ENCODE measurements at regions not wholly inside any gene's neighbourhood (a gene's known extent, or its start where the extent isn't known, plus 50 kb on each side); places are given as distances from the start of the nearest gene placed in this dataset.
A peak's percentile ranks its signal among the peaks of the same experiment; 100 is the strongest.

DNA sequence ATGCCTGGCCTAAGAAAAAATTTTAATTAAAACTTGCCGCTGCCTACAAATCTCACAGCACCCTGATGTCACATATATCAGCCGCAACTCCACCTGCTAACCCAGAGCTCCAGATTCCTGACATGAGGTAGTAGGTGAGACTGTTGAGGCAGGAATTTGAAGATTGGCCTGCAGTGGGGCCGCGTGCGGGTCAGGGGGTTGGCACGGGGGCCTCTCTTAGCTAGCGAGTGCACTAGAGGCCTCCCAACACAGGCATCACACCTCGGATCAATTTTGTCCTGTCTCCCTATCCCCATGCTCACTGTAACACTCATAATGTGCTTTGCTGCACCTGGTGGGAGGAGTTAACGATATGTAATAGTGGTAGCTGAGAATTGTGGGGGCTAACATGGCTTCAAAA is 349.8 kb downstream of the CDC5L start:
- Histone ChIP-seq H3K23ac (ENCODE audit: low read length) (no peak overlapping the region), H3K27me3 (ENCODE audit: insufficient read depth, low read length) (no peaks in the 10 kb centered on the region), H3K4me2 (ENCODE audit: low read length) (no peak overlapping the region), H3K18ac (ENCODE audit: low read length) (no peak overlapping the region), H3K14ac (ENCODE audit: low read length) (no peak overlapping the region), H2BK5ac (ENCODE audit: low read depth, low read length, poor library complexity) (no peak overlapping the region), H3K79me1 (ENCODE audit: low read length) (peaks cover 5% of the 10 kb centered on the region), H3K4ac (ENCODE audit: low read depth, low read length) (no peak overlapping the region), H3K36me3 (ENCODE audit: control insufficient read depth in 1 of 2, insufficient read depth in 2 of 2, low read length in 2 of 2) (no peaks in the 10 kb centered on the region), H3K9me3 (ENCODE audit: insufficient read depth, low read depth, low read length) (no peaks in the 10 kb centered on the region), H4K8ac (ENCODE audit: low read depth, low read length) (no peak overlapping the region), H4K91ac (ENCODE audit: low read depth, low read length) (no peak overlapping the region), H2AFZ (ENCODE audit: insufficient read depth, low read length, poor library complexity) (no peak overlapping the region), H2BK120ac (ENCODE audit: insufficient read depth, low read length, poor library complexity) (no peak overlapping the region), H4K12ac (ENCODE audit: low read depth, low read length) (no peak overlapping the region), H3K79me2 (ENCODE audit: control insufficient read depth, insufficient read depth, low read length, poor library complexity) (no peaks in the 10 kb centered on the region), H3K4me1 (ENCODE audit: control insufficient read depth in 1 of 2, insufficient read depth in 2 of 2, low read length in 2 of 2) (peaks cover 5 to 7% of the 10 kb centered on the region in 2 experiments), H2AK5ac (ENCODE audit: low read length) (no peak overlapping the region), H3K27ac (ENCODE audit: low read depth, low read length) (no peak overlapping the region), H2BK12ac (ENCODE audit: low read length) (no peak overlapping the region), H3K9ac (ENCODE audit: low read length) (no peak overlapping the region), H3K4me3 (ENCODE audit: low read depth, low read length) (no peak overlapping the region)
- no peak for DNase-seq
- no CpG with 5 or more reads among the region's 9 CpGs for WGBS (ENCODE audit: extremely low coverage, insufficient coverage, insufficient read length)

DNA sequence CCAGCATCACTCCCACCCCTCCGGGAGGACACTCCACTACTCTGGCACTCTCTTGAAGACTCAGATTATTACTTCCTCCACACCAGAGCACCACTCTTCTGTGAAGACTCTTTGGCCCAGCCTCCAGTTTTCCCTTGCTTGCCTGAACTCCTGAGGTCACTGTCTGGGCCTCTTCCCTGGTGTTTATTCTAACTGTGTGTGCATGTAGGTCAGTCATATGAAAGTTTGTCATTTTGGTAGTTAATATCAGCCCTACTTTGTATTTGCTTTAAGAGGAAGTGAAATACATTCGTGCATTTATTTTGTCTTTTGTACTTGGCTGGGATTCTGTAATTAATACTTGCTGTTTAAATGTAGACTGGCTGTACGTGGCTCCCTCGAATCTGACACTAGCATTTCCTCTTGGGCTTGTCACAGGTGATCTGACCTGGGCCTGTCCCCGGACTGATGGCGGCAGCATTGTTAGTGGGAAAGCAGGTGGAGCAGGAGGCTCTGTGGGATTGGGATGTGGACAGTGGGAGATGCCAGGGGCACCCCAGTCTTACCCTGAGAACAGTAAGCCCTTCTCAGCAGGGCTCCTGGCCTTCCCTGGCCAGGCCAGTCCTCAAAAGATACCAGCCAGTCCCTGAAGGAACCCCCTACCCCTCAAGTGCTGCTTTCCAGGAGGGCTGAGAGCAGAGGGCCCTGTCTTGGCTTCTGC is 350.5 kb downstream of the CDC5L start:
- Histone ChIP-seq H3K18ac (ENCODE audit: low read length) (no peak overlapping the region), H3K4me2 (ENCODE audit: low read length) (no peak overlapping the region), H3K4me3 (ENCODE audit: low read depth, low read length) (no peak overlapping the region), H2BK12ac (ENCODE audit: low read length) (peak overlapping the region; percentile 26), H2BK120ac (ENCODE audit: insufficient read depth, low read length, poor library complexity) (no peak overlapping the region), H4K12ac (ENCODE audit: low read depth, low read length) (no peak overlapping the region), H3K36me3 (ENCODE audit: control insufficient read depth in 1 of 2, insufficient read depth in 2 of 2, low read length in 2 of 2) (no peaks in the 10 kb centered on the region), H3K4me1 (ENCODE audit: control insufficient read depth in 1 of 2, insufficient read depth in 2 of 2, low read length in 2 of 2) (peaks cover 5 to 7% of the 10 kb centered on the region in 2 experiments), H3K27ac (ENCODE audit: low read depth, low read length) (no peak overlapping the region), H3K14ac (ENCODE audit: low read length) (no peak overlapping the region), H2AK5ac (ENCODE audit: low read length) (peak overlapping the region; percentile 24), H3K79me1 (ENCODE audit: low read length) (peaks cover 5% of the 10 kb centered on the region), H3K4ac (ENCODE audit: low read depth, low read length) (no peak overlapping the region), H4K8ac (ENCODE audit: low read depth, low read length) (peak overlapping the region; percentile 7), H2AFZ (ENCODE audit: insufficient read depth, low read length, poor library complexity) (no peak overlapping the region), H3K23ac (ENCODE audit: low read length) (no peak overlapping the region), H3K9me3 (ENCODE audit: insufficient read depth, low read depth, low read length) (no peaks in the 10 kb centered on the region), H3K27me3 (ENCODE audit: insufficient read depth, low read length) (no peaks in the 10 kb centered on the region), H2BK5ac (ENCODE audit: low read depth, low read length, poor library complexity) (no peak overlapping the region), H3K9ac (ENCODE audit: low read length) (no peak overlapping the region), H4K91ac (ENCODE audit: low read depth, low read length) (peak overlapping the region; percentile 48), H3K79me2 (ENCODE audit: control insufficient read depth, insufficient read depth, low read length, poor library complexity) (no peaks in the 10 kb centered on the region)
- no CpG with 5 or more reads among the region's 6 CpGs for WGBS (ENCODE audit: extremely low coverage, insufficient coverage, insufficient read length)
- peak in 1 of 2 donors; percentile 6 for DNase-seq

DNA sequence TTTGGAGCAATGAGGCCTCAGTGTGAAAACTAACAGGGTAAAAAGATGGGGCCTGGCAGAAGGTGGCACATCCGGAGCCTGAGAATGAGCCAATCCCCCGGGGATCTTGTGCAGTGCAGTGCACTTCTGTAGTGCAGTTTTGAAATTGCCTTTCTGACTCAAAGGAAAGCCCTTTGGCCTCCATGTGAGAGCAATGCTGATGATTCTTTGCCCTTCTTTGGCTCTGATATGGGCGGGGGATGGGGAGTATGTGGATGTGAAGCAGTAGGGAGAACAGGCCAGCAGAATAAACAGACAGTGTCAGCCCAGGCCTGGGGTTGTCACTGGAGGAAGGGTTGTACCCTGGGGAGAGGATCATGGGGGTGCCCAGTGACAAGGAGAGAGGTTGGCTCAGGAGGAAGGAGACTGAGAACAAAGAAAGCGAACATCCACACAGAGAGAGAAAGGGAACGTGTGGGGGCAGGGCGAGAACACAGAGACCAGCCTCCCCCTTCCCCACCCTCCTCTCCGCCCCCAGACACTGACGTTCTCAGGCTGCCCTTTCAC is 351.2 kb downstream of the CDC5L start:
- WGBS (ENCODE audit: extremely low coverage, insufficient coverage, insufficient read length), result no CpG with 5 or more reads among the region's 8 CpGs
- DNase-seq, result peak; percentile 58 to 78
- Histone ChIP-seq H3K36me3 (ENCODE audit: control insufficient read depth in 1 of 2, insufficient read depth in 2 of 2, low read length in 2 of 2) (no peaks in the 10 kb centered on the region), H2AFZ (ENCODE audit: insufficient read depth, low read length, poor library complexity) (peak overlapping the region; percentile 33), H4K91ac (ENCODE audit: low read depth, low read length) (peak overlapping the region; percentile 27), H3K79me2 (ENCODE audit: control insufficient read depth, insufficient read depth, low read length, poor library complexity) (no peaks in the 10 kb centered on the region), H3K18ac (ENCODE audit: low read length) (no peak overlapping the region), H3K4me1 (ENCODE audit: control insufficient read depth in 1 of 2, insufficient read depth in 2 of 2, low read length in 2 of 2) (peaks cover 5 to 7% of the 10 kb centered on the region in 2 experiments), H2AK5ac (ENCODE audit: low read length) (no peak overlapping the region), H2BK5ac (ENCODE audit: low read depth, low read length, poor library complexity) (no peak overlapping the region), H3K4ac (ENCODE audit: low read depth, low read length) (no peak overlapping the region), H4K12ac (ENCODE audit: low read depth, low read length) (no peak overlapping the region), H3K4me2 (ENCODE audit: low read length) (no peak overlapping the region), H2BK120ac (ENCODE audit: insufficient read depth, low read length, poor library complexity) (no peak overlapping the region), H3K23ac (ENCODE audit: low read length) (no peak overlapping the region), H2BK12ac (ENCODE audit: low read length) (peak overlapping the region; percentile 13), H3K9me3 (ENCODE audit: insufficient read depth, low read depth, low read length) (no peaks in the 10 kb centered on the region), H3K14ac (ENCODE audit: low read length) (no peak overlapping the region), H3K9ac (ENCODE audit: low read length) (no peak overlapping the region), H3K79me1 (ENCODE audit: low read length) (peaks cover 5% of the 10 kb centered on the region), H3K27me3 (ENCODE audit: insufficient read depth, low read length) (no peaks in the 10 kb centered on the region), H3K4me3 (ENCODE audit: low read depth, low read length) (no peak overlapping the region), H3K27ac (ENCODE audit: low read depth, low read length) (no peak overlapping the region), H4K8ac (ENCODE audit: low read depth, low read length) (peak overlapping the region; percentile 36)

DNA sequence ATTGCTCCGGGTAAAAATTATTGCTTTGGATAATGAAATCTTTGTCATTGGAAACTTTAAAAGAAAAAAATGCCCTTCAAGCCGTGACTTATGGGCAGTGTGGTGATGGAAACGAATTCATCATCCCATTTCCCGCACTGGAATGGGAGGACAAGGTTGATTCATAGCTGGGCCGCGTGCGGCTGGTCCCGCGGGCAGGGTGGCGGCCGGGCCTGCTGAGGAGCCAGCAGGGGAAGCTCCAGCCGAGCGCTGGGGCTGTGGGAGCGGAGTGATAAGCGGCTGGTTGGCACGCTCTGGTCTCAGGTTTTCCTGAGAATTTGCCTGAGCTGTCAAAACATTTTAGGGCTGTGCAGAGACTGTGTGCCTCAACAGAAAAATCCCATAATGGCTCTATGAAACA is 351.7 kb downstream of the CDC5L start:
- Histone ChIP-seq H2BK12ac (ENCODE audit: low read length) (peak overlapping the region; percentile 20), H4K12ac (ENCODE audit: low read depth, low read length) (no peak overlapping the region), H3K36me3 (ENCODE audit: control insufficient read depth in 1 of 2, insufficient read depth in 2 of 2, low read length in 2 of 2) (no peaks in the 10 kb centered on the region), H3K9ac (ENCODE audit: low read length) (no peak overlapping the region), H2BK120ac (ENCODE audit: insufficient read depth, low read length, poor library complexity) (no peak overlapping the region), H3K9me3 (ENCODE audit: insufficient read depth, low read depth, low read length) (no peaks in the 10 kb centered on the region), H3K4ac (ENCODE audit: low read depth, low read length) (no peak overlapping the region), H3K14ac (ENCODE audit: low read length) (peak overlapping the region; percentile 29), H3K4me1 (ENCODE audit: control insufficient read depth in 1 of 2, insufficient read depth in 2 of 2, low read length in 2 of 2) (peaks cover 5 to 7% of the 10 kb centered on the region in 2 experiments), H3K4me2 (ENCODE audit: low read length) (no peak overlapping the region), H3K18ac (ENCODE audit: low read length) (no peak overlapping the region), H3K79me1 (ENCODE audit: low read length) (peaks cover 5% of the 10 kb centered on the region), H3K27me3 (ENCODE audit: insufficient read depth, low read length) (no peaks in the 10 kb centered on the region), H2AK5ac (ENCODE audit: low read length) (no peak overlapping the region), H2AFZ (ENCODE audit: insufficient read depth, low read length, poor library complexity) (no peak overlapping the region), H3K23ac (ENCODE audit: low read length) (no peak overlapping the region), H4K91ac (ENCODE audit: low read depth, low read length) (no peak overlapping the region), H4K8ac (ENCODE audit: low read depth, low read length) (no peak overlapping the region), H3K79me2 (ENCODE audit: control insufficient read depth, insufficient read depth, low read length, poor library complexity) (no peaks in the 10 kb centered on the region), H3K4me3 (ENCODE audit: low read depth, low read length) (no peak overlapping the region), H2BK5ac (ENCODE audit: low read depth, low read length, poor library complexity) (no peak overlapping the region), H3K27ac (ENCODE audit: low read depth, low read length) (no peak overlapping the region)
- DNase-seq, result peak; percentile 44 to 56
- WGBS (ENCODE audit: extremely low coverage, insufficient coverage, insufficient read length), result no CpG with 5 or more reads among the region's 16 CpGs

Measured in trophoblast cell (in vitro differentiated cells and primary cell).